ENCODE measurements at regions not wholly inside any gene's neighbourhood (a gene's known extent, or its start where the extent isn't known, plus 50 kb on each side); places are given as distances from the start of the nearest gene placed in this dataset.

GRCh38 chr12:24425601-24425970, 476.1 kb upstream of the SOX5 start:
- TF ChIP-seq POLR2A (IDR thresholded peaks at IDR 0.05; ENCODE audit: low read depth, low read length) (no peak), POLR2AphosphoS5 (IDR thresholded peaks at IDR 0.05; ENCODE audit: low read depth, low read length) (no peak), TAF1 (IDR thresholded peaks at IDR 0.05; ENCODE audit: borderline replicate concordance, low read depth, low read length) (no peak)

Measured in GM12892 (cell line).